ENCODE measurements at regions not wholly inside any gene's neighbourhood (a gene's known extent, or its start where the extent isn't known, plus 50 kb on each side); places are given as distances from the start of the nearest gene placed in this dataset.
"Not testable (repeated sequence)": the region's sequence is repeated elsewhere in the genome, so short reads cannot be mapped to it uniquely, and the experiment has no call there.

- Histone ChIP-seq H3K9ac (ENCODE audit: low read depth, low read length) (no peak overlapping the region), H3K4me1 (ENCODE audit: insufficient read depth, low read length) (no peaks in the 10 kb centered on the region), H3K9me3 (ENCODE audit: insufficient read depth, low read depth, low read length) (no peaks in the 10 kb centered on the region), H3K36me3 (ENCODE audit: insufficient read depth, low read length) (no peaks in the 10 kb centered on the region), H3K4me3 (ENCODE audit: low read length) (no peak overlapping the region), H3K27ac (ENCODE audit: low read depth, low read length) (no peak overlapping the region), H3K27me3 (ENCODE audit: insufficient read depth, low read length) (no peaks in the 10 kb centered on the region)
- 88% methylated on average over 1 of the region's 1 CpG for WGBS
Observed at GRCh38 chr3:191148131-191148530, 50.9 kb upstream of the OSTN start.

GRCh38 chr3:191143224-191143623, 55.8 kb upstream of the OSTN start:
- H3K9me3 ChIP-seq (ENCODE audit: insufficient read depth, low read depth, low read length) = no peaks in the 10 kb centered on the region
- H3K4me3 ChIP-seq (ENCODE audit: low read length) = no peak overlapping the region
- no peaks in the 10 kb centered on the region for H3K4me1 ChIP-seq (ENCODE audit: insufficient read depth, low read length)
- H3K27ac ChIP-seq (ENCODE audit: low read depth, low read length) = no peak overlapping the region
- no peaks in the 10 kb centered on the region for H3K36me3 ChIP-seq (ENCODE audit: insufficient read depth, low read length)
- no peak overlapping the region for H3K9ac ChIP-seq (ENCODE audit: low read depth, low read length)
- no peaks in the 10 kb centered on the region for H3K27me3 ChIP-seq (ENCODE audit: insufficient read depth, low read length)
- 58% methylated on average over 1 of the region's 1 CpG for WGBS

GRCh38 chr3:191141728-191142127, 57.3 kb upstream of the OSTN start:
- Histone ChIP-seq H3K4me3 (ENCODE audit: low read length) (no peak overlapping the region), H3K9ac (ENCODE audit: low read depth, low read length) (no peak overlapping the region), H3K27ac (ENCODE audit: low read depth, low read length) (no peak overlapping the region), H3K9me3 (ENCODE audit: insufficient read depth, low read depth, low read length) (no peaks in the 10 kb centered on the region), H3K27me3 (ENCODE audit: insufficient read depth, low read length) (no peaks in the 10 kb centered on the region), H3K36me3 (ENCODE audit: insufficient read depth, low read length) (no peaks in the 10 kb centered on the region), H3K4me1 (ENCODE audit: insufficient read depth, low read length) (no peaks in the 10 kb centered on the region)
- WGBS = 97% methylated on average over 4 of the region's 4 CpGs

- Histone ChIP-seq H3K36me3 (ENCODE audit: insufficient read depth, low read length) (no peaks in the 10 kb centered on the region), H3K27ac (ENCODE audit: low read depth, low read length) (no peak overlapping the region), H3K4me1 (ENCODE audit: insufficient read depth, low read length) (no peaks in the 10 kb centered on the region), H3K4me3 (ENCODE audit: low read length) (no peak overlapping the region), H3K9me3 (ENCODE audit: insufficient read depth, low read depth, low read length) (no peaks in the 10 kb centered on the region), H3K27me3 (ENCODE audit: insufficient read depth, low read length) (no peaks in the 10 kb centered on the region), H3K9ac (ENCODE audit: low read depth, low read length) (no peak overlapping the region)
- WGBS = 92% methylated on average over 3 of the region's 3 CpGs
Observed at GRCh38 chr3:191139736-191140135, 59.3 kb upstream of the OSTN start.

- no peak overlapping the region for H3K9ac ChIP-seq (ENCODE audit: low read depth, low read length)
- no peaks in the 10 kb centered on the region for H3K4me1 ChIP-seq (ENCODE audit: insufficient read depth, low read length)
- no peaks in the 10 kb centered on the region for H3K27me3 ChIP-seq (ENCODE audit: insufficient read depth, low read length)
- no peak overlapping the region for H3K4me3 ChIP-seq (ENCODE audit: low read length)
- no peaks in the 10 kb centered on the region for H3K36me3 ChIP-seq (ENCODE audit: insufficient read depth, low read length)
- 91% methylated on average over 1 of the region's 1 CpG for WGBS
- H3K9me3 ChIP-seq (ENCODE audit: insufficient read depth, low read depth, low read length) = no peaks in the 10 kb centered on the region
- no peak overlapping the region for H3K27ac ChIP-seq (ENCODE audit: low read depth, low read length)
Observed at GRCh38 chr3:191138937-191139336, 60.1 kb upstream of the OSTN start.

- Histone ChIP-seq H3K4me1 (ENCODE audit: insufficient read depth, low read length) (no peaks in the 10 kb centered on the region), H3K9me3 (ENCODE audit: insufficient read depth, low read depth, low read length) (no peaks in the 10 kb centered on the region), H3K4me3 (ENCODE audit: low read length) (no peak overlapping the region), H3K36me3 (ENCODE audit: insufficient read depth, low read length) (no peaks in the 10 kb centered on the region), H3K27me3 (ENCODE audit: insufficient read depth, low read length) (no peaks in the 10 kb centered on the region), H3K9ac (ENCODE audit: low read depth, low read length) (no peak overlapping the region), H3K27ac (ENCODE audit: low read depth, low read length) (no peak overlapping the region)
- WGBS = 89% methylated on average over 1 of the region's 1 CpG
Observed at GRCh38 chr3:191137708-191138107, 61.3 kb upstream of the OSTN start.

- Histone ChIP-seq H3K27ac (ENCODE audit: low read depth, low read length) (no peak overlapping the region), H3K36me3 (ENCODE audit: insufficient read depth, low read length) (no peaks in the 10 kb centered on the region), H3K9me3 (ENCODE audit: insufficient read depth, low read depth, low read length) (no peaks in the 10 kb centered on the region), H3K9ac (ENCODE audit: low read depth, low read length) (no peak overlapping the region), H3K4me3 (ENCODE audit: low read length) (no peak overlapping the region), H3K27me3 (ENCODE audit: insufficient read depth, low read length) (no peaks in the 10 kb centered on the region), H3K4me1 (ENCODE audit: insufficient read depth, low read length) (no peaks in the 10 kb centered on the region)
- WGBS = 90% methylated on average over 6 of the region's 6 CpGs
Observed at GRCh38 chr3:191136347-191136746, 62.7 kb upstream of the OSTN start.

GRCh38 chr3:191135175-191135574, 63.9 kb upstream of the OSTN start:
- Histone ChIP-seq H3K9ac (ENCODE audit: low read depth, low read length) (no peak overlapping the region), H3K27ac (ENCODE audit: low read depth, low read length) (no peak overlapping the region), H3K4me3 (ENCODE audit: low read length) (no peak overlapping the region), H3K4me1 (ENCODE audit: insufficient read depth, low read length) (no peaks in the 10 kb centered on the region), H3K9me3 (ENCODE audit: insufficient read depth, low read depth, low read length) (no peaks in the 10 kb centered on the region), H3K36me3 (ENCODE audit: insufficient read depth, low read length) (no peaks in the 10 kb centered on the region), H3K27me3 (ENCODE audit: insufficient read depth, low read length) (no peaks in the 10 kb centered on the region)
- WGBS = 93% methylated on average over 2 of the region's 2 CpGs

GRCh38 chr3:191133359-191133758, 65.7 kb upstream of the OSTN start:
- 94% methylated on average over 5 of the region's 5 CpGs for WGBS
- H3K9me3 ChIP-seq (ENCODE audit: insufficient read depth, low read depth, low read length) = no peaks in the 10 kb centered on the region
- no peak overlapping the region for H3K4me3 ChIP-seq (ENCODE audit: low read length)
- no peaks in the 10 kb centered on the region for H3K4me1 ChIP-seq (ENCODE audit: insufficient read depth, low read length)
- no peaks in the 10 kb centered on the region for H3K27me3 ChIP-seq (ENCODE audit: insufficient read depth, low read length)
- no peaks in the 10 kb centered on the region for H3K36me3 ChIP-seq (ENCODE audit: insufficient read depth, low read length)
- H3K27ac ChIP-seq (ENCODE audit: low read depth, low read length) = no peak overlapping the region
- H3K9ac ChIP-seq (ENCODE audit: low read depth, low read length) = no peak overlapping the region

GRCh38 chr3:191131305-191131704, 67.7 kb upstream of the OSTN start:
- Histone ChIP-seq H3K9me3 (ENCODE audit: insufficient read depth, low read depth, low read length) (no peaks in the 10 kb centered on the region), H3K4me3 (ENCODE audit: low read length) (no peak overlapping the region)
- 95% methylated on average over 4 of the region's 4 CpGs for WGBS

GRCh38 chr3:191124891-191125290, 74.2 kb upstream of the OSTN start:
- WGBS = 97% methylated on average over 24 of the region's 30 CpGs

More at GRCh38 chr3:191131305-191131704, 67.7 kb upstream of the OSTN start:
- Histone ChIP-seq H3K27me3 (ENCODE audit: insufficient read depth, low read length) (no peaks in the 10 kb centered on the region), H3K27ac (ENCODE audit: low read depth, low read length) (no peak overlapping the region), H3K36me3 (ENCODE audit: insufficient read depth, low read length) (no peaks in the 10 kb centered on the region), H3K9ac (ENCODE audit: low read depth, low read length) (no peak overlapping the region), H3K4me1 (ENCODE audit: insufficient read depth, low read length) (no peaks in the 10 kb centered on the region)

GRCh38 chr3:191123946-191124345, 75.1 kb upstream of the OSTN start:
- 89% methylated on average over 2 of the region's 2 CpGs for WGBS
- no peak overlapping the region for H3K9ac ChIP-seq (ENCODE audit: low read depth, low read length)

More at GRCh38 chr3:191124891-191125290, 74.2 kb upstream of the OSTN start:
- not testable (repeated sequence) for H3K4me1 ChIP-seq (ENCODE audit: insufficient read depth, low read length); H3K9me3 ChIP-seq (ENCODE audit: insufficient read depth, low read depth, low read length); H3K27me3 ChIP-seq (ENCODE audit: insufficient read depth, low read length); H3K27ac ChIP-seq (ENCODE audit: low read depth, low read length); H3K36me3 ChIP-seq (ENCODE audit: insufficient read depth, low read length); H3K4me3 ChIP-seq (ENCODE audit: low read length); H3K9ac ChIP-seq (ENCODE audit: low read depth, low read length)

More at GRCh38 chr3:191123946-191124345, 75.1 kb upstream of the OSTN start:
- Histone ChIP-seq H3K4me1 (ENCODE audit: insufficient read depth, low read length) (no peaks in the 10 kb centered on the region), H3K9me3 (ENCODE audit: insufficient read depth, low read depth, low read length) (no peaks in the 10 kb centered on the region), H3K36me3 (ENCODE audit: insufficient read depth, low read length) (no peaks in the 10 kb centered on the region), H3K4me3 (ENCODE audit: low read length) (no peak overlapping the region), H3K27ac (ENCODE audit: low read depth, low read length) (no peak overlapping the region), H3K27me3 (ENCODE audit: insufficient read depth, low read length) (no peaks in the 10 kb centered on the region)
